IMR-90 (cell line): ENCODE measurements at regions not wholly inside any gene's neighbourhood (a gene's known extent, or its start where the extent isn't known, plus 50 kb on each side); places are given as distances from the start of the nearest gene placed in this dataset.

ENCODE experiments used
- ATAC-seq: fragments of 200-7000 bp; cut with Tn5 transposase; 2 replicates; pipeline ENCODE4 v1.9.1; 2020; ENCODE audit warnings: low read depth, mild to moderate bottlenecking, moderate library complexity
- BruUV-seq: library from RNA; stranded (reverse); fragments of 400-500 nt; replicated peaks from 2 replicates; lab custom pipeline; 2021; lab: Mats Ljungman, UMichigan
- CTCF ChIA-PET: fragments of 300-600 bp; formaldehyde crosslinking; extraction: SDS; loops from one replicate; lab custom pipeline; 2021; ENCODE audit warnings: antibody characterized with exemption; lab: Yijun Ruan, JAX
- POLR2A ChIA-PET: fragments of 300-600 bp; sonication (Branson Sonifier 250); formaldehyde crosslinking; loops from one replicate; lab custom pipeline; 2022; ENCODE audit warnings: antibody characterized with exemption; ENCODE audit not compliant: unreplicated experiment; lab: Charles Lee
- DNase-seq: peaks from one replicate; pipeline ENCODE4 v3.0.0; 2013
- H2AFZ ChIP-seq: replicated peaks from 2 replicates; pipeline ENCODE3; 2013; ENCODE audit warnings: low read length, mild to moderate bottlenecking; ENCODE audit not compliant: poor library complexity
- H2AK5ac ChIP-seq: 2 replicates; pipeline ENCODE4 v1.6.1; 2013; ENCODE audit warnings: low read depth, low read length, inconsistent platforms
- H2AK9ac ChIP-seq: replicated peaks from 2 replicates; pipeline ENCODE3; 2013; ENCODE audit warnings: mild to moderate bottlenecking, low read depth, low read length, moderate library complexity; ENCODE audit not compliant: poor library complexity
- H2BK120ac ChIP-seq: 2 replicates; pipeline ENCODE4 v1.6.1; 2013; ENCODE audit warnings: low read depth, low read length, inconsistent platforms
- H2BK15ac ChIP-seq: 3 replicates; pipeline ENCODE4 v1.6.1; 2013; ENCODE audit warnings: low read depth, low read length, inconsistent platforms
- H2BK20ac ChIP-seq: 2 replicates; pipeline ENCODE4 v1.6.1; 2013; ENCODE audit warnings: low read depth, mild to moderate bottlenecking, inconsistent platforms, low read length, moderate library complexity
- H2BK5ac ChIP-seq: 2 replicates; pipeline ENCODE4 v1.6.1; 2013; ENCODE audit warnings: mild to moderate bottlenecking, low read depth, low read length, inconsistent platforms; ENCODE audit not compliant: poor library complexity, severe bottlenecking
- H3K14ac ChIP-seq: replicated peaks from 2 replicates; pipeline ENCODE4 v1.6.1; 2013; ENCODE audit warnings: low read depth, low read length, inconsistent platforms
- H3K18ac ChIP-seq: 2 replicates; pipeline ENCODE4 v1.6.1; 2013; ENCODE audit warnings: low read depth, low read length, control low read depth
- H3K23ac ChIP-seq: 2 replicates; pipeline ENCODE4 v1.6.1; 2013; ENCODE audit warnings: low read depth, low read length, inconsistent platforms
- H3K27ac ChIP-seq: 2 replicates; pipeline ENCODE4 v1.5.1; 2013; ENCODE audit warnings: mild to moderate bottlenecking, control low read depth, low read length; ENCODE audit not compliant: insufficient read depth
- H3K27me3 ChIP-seq: 2 replicates; pipeline ENCODE4 v1.6.1; 2013; ENCODE audit warnings: low read length; ENCODE audit not compliant: control insufficient read depth, insufficient read depth
- H3K36me3 ChIP-seq: 2 replicates; pipeline ENCODE4 v1.6.1; 2013; ENCODE audit warnings: low read length, mixed read lengths; ENCODE audit not compliant: control insufficient read depth, insufficient read depth
- H3K4ac ChIP-seq: 2 replicates; pipeline ENCODE4 v1.6.1; 2013; ENCODE audit warnings: low read depth, low read length, inconsistent platforms
- H3K4me1 ChIP-seq: 2 replicates; pipeline ENCODE4 v1.6.1; 2013; ENCODE audit warnings: low read length, mixed read lengths; ENCODE audit not compliant: control insufficient read depth, insufficient read depth
- H3K4me2 ChIP-seq: 2 replicates; pipeline ENCODE4 v1.6.1; 2013; ENCODE audit warnings: low read depth, mild to moderate bottlenecking, control low read depth, low read length, moderate library complexity
- H3K4me3 ChIP-seq: 2 replicates; pipeline ENCODE4 v1.5.1; 2013; ENCODE audit warnings: low read depth, mild to moderate bottlenecking, control low read depth, low read length, moderate library complexity; ENCODE audit not compliant: insufficient read depth
- H3K56ac ChIP-seq: 2 replicates; pipeline ENCODE4 v1.6.1; 2013; ENCODE audit warnings: low read length, inconsistent platforms; ENCODE audit not compliant: insufficient read depth; ENCODE audit errors: extremely low read depth
- H3K79me1 ChIP-seq, 2 experiments: 2 replicates each; pipeline ENCODE4 v1.6.1; 2013; ENCODE audit warnings: low read length in 2 of 2, inconsistent platforms in 1 of 2, low read depth in 1 of 2
- H3K9ac ChIP-seq: 2 replicates; pipeline ENCODE4 v1.6.1; 2013; ENCODE audit warnings: low read depth, low read length, control low read depth
- H3K9me1 ChIP-seq: 2 replicates; pipeline ENCODE4 v1.6.1; 2013; ENCODE audit warnings: low read length, inconsistent platforms; ENCODE audit not compliant: insufficient read depth
- H3K9me3 ChIP-seq: 2 replicates; pipeline ENCODE4 v1.6.1; 2013; ENCODE audit warnings: low read length; ENCODE audit not compliant: control insufficient read depth, insufficient read depth
- H4K20me1 ChIP-seq: 2 replicates; pipeline ENCODE4 v1.6.1; 2013; ENCODE audit warnings: low read length, inconsistent platforms; ENCODE audit not compliant: insufficient read depth
- H4K5ac ChIP-seq: 2 replicates; pipeline ENCODE4 v1.6.1; 2013; ENCODE audit warnings: mild to moderate bottlenecking, low read depth, low read length, control low read depth
- H4K8ac ChIP-seq, 2 experiments: 2 replicates each; pipeline ENCODE4 v1.6.1; 2013; ENCODE audit warnings: low read depth in 2 of 2, low read length in 2 of 2, control low read depth in 1 of 2, inconsistent platforms in 1 of 2
- H4K91ac ChIP-seq: 2 replicates; pipeline ENCODE4 v1.6.1; 2013; ENCODE audit warnings: low read depth, low read length, inconsistent platforms; ENCODE audit not compliant: insufficient read depth
- BHLHE40 ChIP-seq: fragments of 150-350 bp; IDR thresholded peaks from 2 replicates; pipeline ENCODE4 v1.6.1; 2016; ENCODE audit warnings: mild to moderate bottlenecking, low read depth, low read length
- CEBPB ChIP-seq: IDR thresholded peaks from 2 replicates; pipeline ENCODE4 v1.6.1; 2012; ENCODE audit warnings: low read depth, low read length, improper control_type of control experiment
- CHD1 ChIP-seq: IDR thresholded peaks from 2 replicates; pipeline ENCODE4 v1.6.1; 2012; ENCODE audit warnings: low read depth, low read length, improper control_type of control experiment
- FOS ChIP-seq: fragments of 150-350 bp; IDR thresholded peaks from 2 replicates; pipeline ENCODE4 v1.6.1; 2016; ENCODE audit warnings: low read depth, low read length
- MAFK ChIP-seq: IDR thresholded peaks from 2 replicates; pipeline ENCODE4 v1.6.1; 2012; ENCODE audit warnings: low read depth, low read length, improper control_type of control experiment
- MAZ ChIP-seq: IDR thresholded peaks from 2 replicates; pipeline ENCODE4 v1.6.1; 2012; ENCODE audit warnings: low read depth, mild to moderate bottlenecking, low read length, improper control_type of control experiment, moderate library complexity, borderline replicate concordance
- MXI1 ChIP-seq: IDR thresholded peaks from 2 replicates; pipeline ENCODE4 v1.6.1; 2012; ENCODE audit warnings: low read depth, mild to moderate bottlenecking, low read length, moderate library complexity, borderline replicate concordance
- NFE2L2 ChIP-seq: fragments of 150-350 bp; IDR thresholded peaks from 2 replicates; pipeline ENCODE4 v1.6.1; 2016; ENCODE audit warnings: low read depth, mild to moderate bottlenecking, low read length
- POLR2A ChIP-seq: IDR thresholded peaks from 2 replicates; pipeline ENCODE4 v1.6.1; 2012; ENCODE audit warnings: mild to moderate bottlenecking, low read depth, low read length
- RAD21 ChIP-seq: IDR thresholded peaks from 2 replicates; pipeline ENCODE4 v1.6.1; 2012; ENCODE audit warnings: low read length, improper control_type of control experiment
- RCOR1 ChIP-seq: IDR thresholded peaks from 2 replicates; pipeline ENCODE4 v1.6.1; 2012; ENCODE audit warnings: mild to moderate bottlenecking, low read length, improper control_type of control experiment; ENCODE audit not compliant: insufficient replicate concordance
- SMC3 ChIP-seq: fragments of 150-350 bp; IDR thresholded peaks from 2 replicates; pipeline ENCODE4 v1.6.1; 2016; ENCODE audit warnings: low read depth, mild to moderate bottlenecking, antibody characterized with exemption, low read length, moderate library complexity
- WGBS, 2 experiments: methylation state at CpG; one replicate each; pipeline versions ENCODE4 v1.1.5 to v1.1.7; 2013; ENCODE audit warnings: missing lambda C conversion rate in 2 of 2; ENCODE audit not compliant: insufficient read length in 1 of 2; ENCODE audit errors: extremely low coverage in 2 of 2; 5-methylcytosine and 5-hydroxymethylcytosine counted together
- dilution Hi-C: fragments of 300-500 bp; cut with HindIII; formaldehyde crosslinking; loops from one replicate; pipeline ENCODE4 v1.14.3; 2018; ENCODE audit warnings: low sequenced_read_pairs; ENCODE audit not compliant: unreplicated experiment
- in situ Hi-C: fragments of 300-500 bp; cut with MboI; formaldehyde crosslinking; loops from 3 replicates; pipeline ENCODE4 v1.14.3; 2019; ENCODE audit warnings: low sequenced_read_pairs, inconsistent platforms, mixed read lengths
- intact Hi-C: fragments of 100-400 bp; cut with micrococcal nuclease; formaldehyde crosslinking; loops from 2 replicates; pipeline ENCODE4 v1.10.0; 2022
- TF ChIP-seq, protein P1 (sequence below): conservative IDR thresholded peaks from 2 replicates; pipeline ENCODE4 v1.5.1; 2012; ENCODE audit warnings: mild to moderate bottlenecking, low read depth, low read length, improper control_type of control experiment
- TF ChIP-seq, protein P2 (sequence below): fragments of 150-350 bp; IDR thresholded peaks from 2 replicates; pipeline ENCODE4 v1.6.1; 2017; ENCODE audit warnings: mild to moderate bottlenecking, antibody characterized with exemption, low read length, low read depth
- TF ChIP-seq, protein P3 (sequence below): fragments of 150-350 bp; IDR thresholded peaks from 2 replicates; pipeline ENCODE4 v1.6.1; 2016; ENCODE audit warnings: low read depth, mild to moderate bottlenecking, low read length, moderate library complexity, borderline replicate concordance

DNA sequence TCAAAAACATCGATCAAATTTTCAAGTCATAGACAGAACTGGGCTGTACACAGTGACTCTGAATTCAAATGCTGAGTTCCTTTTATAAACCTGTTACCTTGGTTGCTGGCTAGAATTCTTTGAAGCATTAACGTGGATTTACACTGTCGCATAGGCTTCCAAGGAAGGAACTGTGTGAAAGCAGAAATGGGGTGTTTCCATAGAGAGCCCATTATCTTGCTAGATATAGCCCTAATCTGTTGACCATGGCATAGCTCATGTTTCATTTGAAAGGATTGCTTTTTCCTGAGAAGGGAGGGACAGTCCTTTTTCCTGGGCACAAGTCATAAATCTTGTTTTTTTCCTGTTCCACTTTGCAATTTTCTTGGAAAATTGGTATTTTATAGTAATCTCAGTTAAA, 73.8 kb upstream of the NEUROD1 start:
- H4K91ac ChIP-seq: no peak overlapping the region
- H3K18ac ChIP-seq: no peak overlapping the region
- H2BK20ac ChIP-seq: no peak overlapping the region
- H3K14ac ChIP-seq: no peak overlapping the region
- H3K36me3 ChIP-seq: no peaks in the 10 kb centered on the region
- no peaks in the 10 kb centered on the region for H3K4me1 ChIP-seq
- no peaks in the 10 kb centered on the region for H3K9me3 ChIP-seq
- H3K4ac ChIP-seq: no peak overlapping the region
- ChIA-PET POLR2A (no interaction called here), CTCF (no interaction called here)
- no peaks in the 10 kb centered on the region for H3K27me3 ChIP-seq
- WGBS, 2 experiments: 100% methylated on average over 1 to 2 of the region's 3 CpGs
- no peak overlapping the region for H3K23ac ChIP-seq
- TF ChIP-seq NFE2L2 (no peak), BHLHE40 (no peak), SMC3 (no peak), MAFK (no peak), CHD1 (no peak), RAD21 (no peak), RCOR1 (no peak), POLR2A (no peak), CEBPB (no peak), FOS (no peak), MAZ (no peak), MXI1 (no peak)
- TF ChIP-seq, protein P1, sequence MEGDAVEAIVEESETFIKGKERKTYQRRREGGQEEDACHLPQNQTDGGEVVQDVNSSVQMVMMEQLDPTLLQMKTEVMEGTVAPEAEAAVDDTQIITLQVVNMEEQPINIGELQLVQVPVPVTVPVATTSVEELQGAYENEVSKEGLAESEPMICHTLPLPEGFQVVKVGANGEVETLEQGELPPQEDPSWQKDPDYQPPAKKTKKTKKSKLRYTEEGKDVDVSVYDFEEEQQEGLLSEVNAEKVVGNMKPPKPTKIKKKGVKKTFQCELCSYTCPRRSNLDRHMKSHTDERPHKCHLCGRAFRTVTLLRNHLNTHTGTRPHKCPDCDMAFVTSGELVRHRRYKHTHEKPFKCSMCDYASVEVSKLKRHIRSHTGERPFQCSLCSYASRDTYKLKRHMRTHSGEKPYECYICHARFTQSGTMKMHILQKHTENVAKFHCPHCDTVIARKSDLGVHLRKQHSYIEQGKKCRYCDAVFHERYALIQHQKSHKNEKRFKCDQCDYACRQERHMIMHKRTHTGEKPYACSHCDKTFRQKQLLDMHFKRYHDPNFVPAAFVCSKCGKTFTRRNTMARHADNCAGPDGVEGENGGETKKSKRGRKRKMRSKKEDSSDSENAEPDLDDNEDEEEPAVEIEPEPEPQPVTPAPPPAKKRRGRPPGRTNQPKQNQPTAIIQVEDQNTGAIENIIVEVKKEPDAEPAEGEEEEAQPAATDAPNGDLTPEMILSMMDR: no peak
- TF ChIP-seq, protein P2, sequence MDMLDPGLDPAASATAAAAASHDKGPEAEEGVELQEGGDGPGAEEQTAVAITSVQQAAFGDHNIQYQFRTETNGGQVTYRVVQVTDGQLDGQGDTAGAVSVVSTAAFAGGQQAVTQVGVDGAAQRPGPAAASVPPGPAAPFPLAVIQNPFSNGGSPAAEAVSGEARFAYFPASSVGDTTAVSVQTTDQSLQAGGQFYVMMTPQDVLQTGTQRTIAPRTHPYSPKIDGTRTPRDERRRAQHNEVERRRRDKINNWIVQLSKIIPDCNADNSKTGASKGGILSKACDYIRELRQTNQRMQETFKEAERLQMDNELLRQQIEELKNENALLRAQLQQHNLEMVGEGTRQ: no peak
- TF ChIP-seq, protein P3, sequence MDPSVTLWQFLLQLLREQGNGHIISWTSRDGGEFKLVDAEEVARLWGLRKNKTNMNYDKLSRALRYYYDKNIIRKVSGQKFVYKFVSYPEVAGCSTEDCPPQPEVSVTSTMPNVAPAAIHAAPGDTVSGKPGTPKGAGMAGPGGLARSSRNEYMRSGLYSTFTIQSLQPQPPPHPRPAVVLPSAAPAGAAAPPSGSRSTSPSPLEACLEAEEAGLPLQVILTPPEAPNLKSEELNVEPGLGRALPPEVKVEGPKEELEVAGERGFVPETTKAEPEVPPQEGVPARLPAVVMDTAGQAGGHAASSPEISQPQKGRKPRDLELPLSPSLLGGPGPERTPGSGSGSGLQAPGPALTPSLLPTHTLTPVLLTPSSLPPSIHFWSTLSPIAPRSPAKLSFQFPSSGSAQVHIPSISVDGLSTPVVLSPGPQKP: no peak
- H2AK5ac ChIP-seq: no peak overlapping the region
- no peak overlapping the region for H3K4me3 ChIP-seq
- H2BK120ac ChIP-seq: no peak overlapping the region
- no peak overlapping the region for H2AK9ac ChIP-seq
- no peak overlapping the region for H2BK5ac ChIP-seq
- no peak for ATAC-seq
- H4K20me1 ChIP-seq: no peaks in the 10 kb centered on the region
- no peak for DNase-seq
- intact Hi-C loops (no loop called here), in situ Hi-C loops (loop anchor here (25.0 kb wide), 1 partner anchor 908 kb away; no protein-coding TSS in a partner anchor), dilution Hi-C loops (no loop called here)
- no peak overlapping the region for H3K9ac ChIP-seq
- H3K4me2 ChIP-seq: no peak overlapping the region
- no peak overlapping the region for H4K5ac ChIP-seq
- H4K8ac ChIP-seq: no peak overlapping the region
- H2BK15ac ChIP-seq: no peak overlapping the region
- no peaks in the 10 kb centered on the region for H3K9me1 ChIP-seq
- H2AFZ ChIP-seq: no peak overlapping the region
- H3K27ac ChIP-seq: no peak overlapping the region
- BruUV-seq: no TSS peak
- H3K56ac ChIP-seq: no peak overlapping the region
- H3K79me1 ChIP-seq: no peaks in the 10 kb centered on the region
